GM20431 (cell line): ENCODE measurements at regions not wholly inside any gene's neighbourhood (a gene's known extent, or its start where the extent isn't known, plus 50 kb on each side); places are given as distances from the start of the nearest gene placed in this dataset.

Source experiments
- in situ Hi-C: fragments of 300-500 bp; cut with MseI, MboI; formaldehyde crosslinking; loops from one replicate; pipeline ENCODE4 v1.15.0; 2020; ENCODE audit warnings: low sequenced_read_pairs; ENCODE audit not compliant: unreplicated experiment

DNA sequence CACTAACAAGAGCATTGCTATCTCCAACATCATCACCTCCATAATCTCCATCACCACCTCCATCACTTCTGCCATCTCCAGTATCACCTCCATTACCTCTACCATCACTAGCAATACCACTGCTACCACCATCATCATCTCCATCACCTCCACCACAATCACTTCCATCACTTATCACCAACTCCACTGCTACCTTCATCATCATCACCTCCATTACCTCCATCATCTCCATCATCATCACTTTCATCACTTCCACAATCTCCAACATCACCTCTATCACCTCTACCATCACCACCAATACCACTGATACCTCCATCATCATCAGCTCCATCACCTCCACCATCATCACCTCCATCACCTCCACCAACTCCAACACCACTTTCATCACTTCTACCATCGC is 102.4 kb upstream of the TMEM132C start:
- in situ Hi-C loops: no loop called here

- in situ Hi-C loops: no loop called here
These were observed 101.6 kb upstream of the TMEM132C start for GRCh38 chr12:128165387-128165786.

GRCh38 chr12:128168273-128168672 is 98.7 kb upstream of the TMEM132C start:
- in situ Hi-C loops: no loop called here

DNA sequence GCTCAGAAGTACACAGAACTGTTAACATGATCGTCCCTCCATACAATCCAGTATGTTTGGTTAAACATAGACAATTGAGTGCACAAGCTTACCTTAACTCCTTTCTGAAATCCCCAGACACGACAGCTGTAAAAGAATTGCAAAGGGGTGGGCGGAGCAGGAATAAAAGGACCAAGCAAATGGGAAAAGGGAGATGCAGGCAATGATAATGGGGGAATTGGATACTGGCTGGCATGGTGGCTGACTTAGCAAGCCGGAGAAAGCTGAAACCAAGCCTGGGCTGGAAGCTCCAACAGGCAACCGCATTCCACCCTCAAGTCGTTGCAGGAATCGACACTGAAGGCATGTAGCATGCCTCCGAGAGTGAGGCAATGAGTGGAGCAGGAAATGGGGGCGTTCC is 96.8 kb upstream of the TMEM132C start:
- in situ Hi-C loops: no loop called here

DNA sequence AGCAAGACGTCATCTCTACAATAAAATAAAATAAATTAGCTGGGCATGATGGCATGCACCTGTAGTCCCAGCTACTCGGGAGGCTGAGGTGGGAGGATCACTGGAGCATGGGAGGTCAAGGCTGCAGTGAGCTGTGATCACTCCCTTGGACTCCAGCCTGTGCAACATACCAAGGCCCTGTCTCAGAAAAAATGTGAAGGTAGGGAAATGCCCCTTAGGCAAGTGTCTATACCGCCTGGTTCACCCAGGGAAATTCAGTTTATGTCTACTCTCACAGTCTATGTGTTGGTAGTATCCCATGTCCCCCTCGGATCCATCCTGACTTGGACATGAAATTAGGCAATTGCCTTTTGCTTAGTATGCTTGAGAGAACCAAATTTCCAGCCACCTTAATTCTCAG is 88.4 kb upstream of the TMEM132C start:
- in situ Hi-C loops: no loop called here

GRCh38 chr12:128178966-128179365 is 88.0 kb upstream of the TMEM132C start:
- in situ Hi-C loops: no loop called here

GRCh38 chr12:128180166-128180565 is 86.8 kb upstream of the TMEM132C start:
- in situ Hi-C loops: no loop called here

DNA sequence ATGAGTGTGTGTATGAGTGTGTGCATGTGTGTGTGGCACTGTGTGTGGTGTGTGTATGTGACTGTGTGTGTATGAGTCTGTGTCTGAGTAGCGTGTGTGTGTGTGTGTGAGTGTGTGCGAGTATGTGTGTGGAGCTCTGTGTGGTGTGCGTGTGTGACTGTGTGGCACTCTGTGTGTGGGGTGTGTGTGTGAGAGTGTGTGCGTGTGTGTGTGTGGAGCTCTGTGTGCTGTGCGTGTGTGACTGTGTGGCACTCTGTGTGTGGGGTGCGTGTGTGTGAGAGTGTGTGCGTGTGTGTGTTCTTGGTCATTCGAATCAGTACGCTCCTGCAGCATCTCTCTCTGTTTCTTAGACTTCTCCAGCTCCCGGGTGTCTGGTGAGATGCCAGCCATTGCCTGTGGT is 76.9 kb upstream of the TMEM132C start:
- in situ Hi-C loops: no loop called here

- in situ Hi-C loops: no loop called here
These were observed 76.4 kb upstream of the TMEM132C start for GRCh38 chr12:128190614-128191013.

- in situ Hi-C loops: no loop called here
These were observed 75.6 kb upstream of the TMEM132C start for GRCh38 chr12:128191380-128191779.

GRCh38 chr12:128204711-128205110 is 62.3 kb upstream of the TMEM132C start:
- in situ Hi-C loops: no loop called here

- in situ Hi-C loops: no loop called here
These were observed 61.8 kb upstream of the TMEM132C start for GRCh38 chr12:128205145-128205544.

- in situ Hi-C loops: no loop called here
These were observed 61.2 kb upstream of the TMEM132C start for GRCh38 chr12:128205758-128206157.
